ENCODE measurements at regions not wholly inside any gene's neighbourhood (a gene's known extent, or its start where the extent isn't known, plus 50 kb on each side); places are given as distances from the start of the nearest gene placed in this dataset.

DNA sequence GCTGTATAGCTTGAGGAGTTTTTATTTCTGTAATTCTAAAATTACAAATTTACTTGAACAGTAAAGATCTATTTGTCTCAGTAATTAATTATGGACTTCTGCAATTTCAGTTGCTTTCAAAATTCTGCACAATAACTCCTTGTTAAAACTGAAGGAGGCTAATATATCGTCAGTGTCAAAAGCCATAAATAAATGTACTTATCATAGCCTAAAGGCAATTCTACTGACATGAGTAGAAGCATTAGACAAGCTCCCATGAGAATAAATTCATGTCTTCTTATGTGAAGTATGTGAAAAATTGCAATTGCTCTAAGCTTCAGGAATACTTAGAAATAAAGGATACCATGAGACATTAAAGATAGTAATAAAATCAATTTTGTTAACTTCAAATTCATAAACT is 381.2 kb upstream of the PCDH10 start:
- no peak for TF ChIP-seq CTCF (conservative IDR thresholded peaks at IDR 0.05)
- peak overlapping the region; percentile 1 for H2AFZ ChIP-seq (ENCODE audit: low read length)
- no CpG with 5 or more reads among the region's 1 CpG for WGBS (ENCODE audit: extremely low coverage, insufficient read length, low lambda C conversion rate)

More for the DNA sequence above, 381.2 kb upstream of the PCDH10 start:
- H3K4me1 Mint-ChIP-seq = peaks cover 0 to 3% of the 10 kb centered on the region in 2 experiments; a peak in 1 of 4 replicates
- H3K9me3 Mint-ChIP-seq = no peaks in the 10 kb centered on the region; a peak in 1 of 5 replicates
- no peak overlapping the region for H3K27ac Mint-ChIP-seq
- Histone ChIP-seq H2BK120ac (ENCODE audit: low read depth, low read length, poor library complexity, severe bottlenecking) (no peak overlapping the region), H3K18ac (ENCODE audit: insufficient read length, low read depth, low read length) (no peak overlapping the region), H3K27me3 (ENCODE audit: insufficient read depth, low read length) (no peaks in the 10 kb centered on the region), H3K79me1 (ENCODE audit: insufficient read depth, low read depth, low read length, poor library complexity, severe bottlenecking) (no peaks in the 10 kb centered on the region), H3K4ac (ENCODE audit: low read depth, low read length) (no peak overlapping the region), H3K23me2 (ENCODE audit: insufficient read length, low read depth, low read length, poor library complexity, severe bottlenecking) (no peaks in the 10 kb centered on the region), H2BK5ac (ENCODE audit: insufficient read length, low read length) (no peak overlapping the region), H2AK5ac (ENCODE audit: insufficient read length, low read length) (no peak overlapping the region), H2BK15ac (ENCODE audit: low read depth, low read length) (no peak overlapping the region), H2BK20ac (ENCODE audit: low read depth, low read length, poor library complexity, severe bottlenecking) (no peak overlapping the region), H3K56ac (ENCODE audit: insufficient read length, low read depth, low read length) (no peak overlapping the region), H3T11ph (ENCODE audit: low read length) (no peak overlapping the region), H3K9me3 (ENCODE audit: control insufficient read depth, low read depth, low read length) (no peaks in the 10 kb centered on the region), H3K4me2 (ENCODE audit: insufficient read depth, insufficient read length, low read length) (no peak overlapping the region), H2BK12ac (ENCODE audit: insufficient read length, low read depth, low read length) (no peak overlapping the region), H3K4me1 (ENCODE audit: insufficient read depth, low read length) (no peaks in the 10 kb centered on the region), H3K27ac (ENCODE audit: insufficient read length, low read depth, low read length) (no peak overlapping the region), H4K20me1 (ENCODE audit: control insufficient read depth, insufficient read depth, insufficient read length) (no peaks in the 10 kb centered on the region), H4K91ac (ENCODE audit: insufficient read length, low read depth, low read length) (no peak overlapping the region), H3K14ac (ENCODE audit: insufficient read depth, low read length) (no peak overlapping the region), H4K8ac (replicated peaks; ENCODE audit: insufficient read length, low read depth, low read length) (no peak overlapping the region), H3K23ac (ENCODE audit: insufficient read length, low read depth, low read length) (no peak overlapping the region), H4K5ac (ENCODE audit: insufficient read length, low read depth, low read length) (no peak overlapping the region), H3K9ac (ENCODE audit: extremely low read depth, insufficient read length, low read length) (no peak overlapping the region), H3K79me2 (ENCODE audit: insufficient read depth, low read length) (no peaks in the 10 kb centered on the region)
- H3K4me3 Mint-ChIP-seq = no peak overlapping the region
- no peaks in the 10 kb centered on the region for H3K27me3 Mint-ChIP-seq (ENCODE audit: low read depth)
- DNase-seq = no peak
- H3K36me3 Mint-ChIP-seq (ENCODE audit: insufficient read depth in 1 of 3, low read depth in 3 of 3) = no peaks in the 10 kb centered on the region
